ENCODE measurements at regions not wholly inside any gene's neighbourhood (a gene's known extent, or its start where the extent isn't known, plus 50 kb on each side); places are given as distances from the start of the nearest gene placed in this dataset.

DNA sequence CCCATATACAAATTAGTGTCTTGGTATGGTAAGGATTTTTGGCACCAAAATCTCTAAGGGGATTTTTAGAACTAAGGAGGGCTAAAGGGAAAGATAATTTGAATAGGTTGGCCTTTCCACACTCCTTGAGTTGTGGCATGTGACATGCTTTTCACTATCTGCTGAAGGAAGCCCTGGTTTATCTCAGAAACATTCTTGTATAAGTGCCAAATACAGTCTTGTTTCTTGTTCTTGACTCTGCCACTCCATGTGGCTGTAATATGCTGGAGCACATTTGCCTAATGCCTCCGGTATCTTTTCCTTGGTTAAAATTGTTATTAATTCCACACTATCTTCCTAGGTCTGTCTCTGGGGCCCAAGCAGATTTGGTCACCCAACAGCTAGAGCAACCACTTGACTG, 457.0 kb downstream of the USP25 start (continued):
- TF ChIP-seq, protein P1, sequence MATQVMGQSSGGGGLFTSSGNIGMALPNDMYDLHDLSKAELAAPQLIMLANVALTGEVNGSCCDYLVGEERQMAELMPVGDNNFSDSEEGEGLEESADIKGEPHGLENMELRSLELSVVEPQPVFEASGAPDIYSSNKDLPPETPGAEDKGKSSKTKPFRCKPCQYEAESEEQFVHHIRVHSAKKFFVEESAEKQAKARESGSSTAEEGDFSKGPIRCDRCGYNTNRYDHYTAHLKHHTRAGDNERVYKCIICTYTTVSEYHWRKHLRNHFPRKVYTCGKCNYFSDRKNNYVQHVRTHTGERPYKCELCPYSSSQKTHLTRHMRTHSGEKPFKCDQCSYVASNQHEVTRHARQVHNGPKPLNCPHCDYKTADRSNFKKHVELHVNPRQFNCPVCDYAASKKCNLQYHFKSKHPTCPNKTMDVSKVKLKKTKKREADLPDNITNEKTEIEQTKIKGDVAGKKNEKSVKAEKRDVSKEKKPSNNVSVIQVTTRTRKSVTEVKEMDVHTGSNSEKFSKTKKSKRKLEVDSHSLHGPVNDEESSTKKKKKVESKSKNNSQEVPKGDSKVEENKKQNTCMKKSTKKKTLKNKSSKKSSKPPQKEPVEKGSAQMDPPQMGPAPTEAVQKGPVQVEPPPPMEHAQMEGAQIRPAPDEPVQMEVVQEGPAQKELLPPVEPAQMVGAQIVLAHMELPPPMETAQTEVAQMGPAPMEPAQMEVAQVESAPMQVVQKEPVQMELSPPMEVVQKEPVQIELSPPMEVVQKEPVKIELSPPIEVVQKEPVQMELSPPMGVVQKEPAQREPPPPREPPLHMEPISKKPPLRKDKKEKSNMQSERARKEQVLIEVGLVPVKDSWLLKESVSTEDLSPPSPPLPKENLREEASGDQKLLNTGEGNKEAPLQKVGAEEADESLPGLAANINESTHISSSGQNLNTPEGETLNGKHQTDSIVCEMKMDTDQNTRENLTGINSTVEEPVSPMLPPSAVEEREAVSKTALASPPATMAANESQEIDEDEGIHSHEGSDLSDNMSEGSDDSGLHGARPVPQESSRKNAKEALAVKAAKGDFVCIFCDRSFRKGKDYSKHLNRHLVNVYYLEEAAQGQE (IDR thresholded peaks at IDR 0.05; ENCODE audit: unreplicated experiment): no peak
- TF ChIP-seq JUNB (IDR thresholded peaks at IDR 0.05; ENCODE audit: unreplicated experiment): no peak
- no peak for TF ChIP-seq POLR2AphosphoS5 (IDR thresholded peaks at IDR 0.05; ENCODE audit: low read depth)
- no peak for TF ChIP-seq ZNF114 (CRISPR knock-in tag; IDR thresholded peaks at IDR 0.05)
- no peak for TF ChIP-seq ZNF331 (CRISPR knock-in tag; IDR thresholded peaks at IDR 0.05; ENCODE audit: low read depth)

DNA sequence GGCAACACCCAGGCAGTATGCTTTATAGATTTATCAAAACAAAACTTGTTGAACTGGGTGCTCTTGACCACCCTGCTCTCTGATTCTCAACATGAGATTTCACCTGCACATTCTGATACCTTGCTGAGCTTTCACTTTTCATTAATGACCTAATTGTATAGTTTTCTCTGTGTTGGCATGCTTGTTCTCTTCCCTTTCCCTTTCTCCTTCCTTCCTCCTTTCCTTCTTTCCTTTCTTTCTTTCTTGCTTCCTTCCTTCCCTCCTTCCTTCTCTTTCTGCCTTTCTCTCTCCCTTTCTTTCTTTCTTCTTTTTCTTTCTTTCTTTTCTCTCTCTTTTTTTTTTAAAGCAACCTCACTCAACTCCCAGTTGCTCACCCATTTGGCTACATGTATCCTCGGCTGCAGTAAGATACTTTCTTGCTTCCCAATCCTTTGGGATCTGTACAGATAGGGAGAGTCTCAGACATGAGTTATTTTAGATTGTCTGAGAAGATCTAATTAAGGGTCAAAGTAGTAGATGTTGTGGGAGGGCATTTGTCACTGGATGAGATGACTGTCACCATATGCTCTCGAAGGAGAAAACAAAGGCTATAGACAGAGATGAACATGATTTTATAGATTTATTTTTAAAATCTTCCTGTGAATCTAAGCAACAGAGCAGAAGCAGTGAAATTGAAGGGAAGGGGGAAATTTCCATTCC, 458.0 kb downstream of the USP25 start:
- Histone ChIP-seq H3F3A (replicated peaks; ENCODE audit: low read depth) (no peaks in the 10 kb centered on the region), H4K20me1 (replicated peaks; ENCODE audit: insufficient read depth) (no peaks in the 10 kb centered on the region), H3K36me3 (ENCODE audit: insufficient read depth) (no peaks in the 10 kb centered on the region), H3K79me2 (replicated peaks; ENCODE audit: insufficient read depth) (no peaks in the 10 kb centered on the region), H3K4me3 (no peak overlapping the region), H3K4me2 (no peak overlapping the region), H3K9me2 (ENCODE audit: insufficient read depth) (no peaks in the 10 kb centered on the region), H3K27me3 (ENCODE audit: insufficient read depth) (no peaks in the 10 kb centered on the region), H3K4me1 (ENCODE audit: insufficient read depth) (no peaks in the 10 kb centered on the region; the same call in 1 of the 2 replicates), H3K27ac (ENCODE audit: low read depth) (no peak overlapping the region), H2AFZ (no peak overlapping the region)
- H3K9me3 Mint-ChIP-seq: no peaks in the 10 kb centered on the region; the same call in 2 of the 3 replicates
- H3K27me3 Mint-ChIP-seq (ENCODE audit: insufficient read depth, low read depth, poor library complexity): peaks cover 2% of the 10 kb centered on the region
- no peak for ATAC-seq
- peaks cover 7% of the 10 kb centered on the region; the same call in 2 of the 3 replicates for H3K4me1 Mint-ChIP-seq
- H3K27ac Mint-ChIP-seq: no peak overlapping the region
- no peaks in the 10 kb centered on the region for H3K36me3 Mint-ChIP-seq (ENCODE audit: low read depth)
- TF ChIP-seq NANOG (IDR thresholded peaks at IDR 0.05; ENCODE audit: borderline replicate concordance) (no peak), ZNF331 (CRISPR knock-in tag; IDR thresholded peaks at IDR 0.05; ENCODE audit: low read depth) (no peak), ZNF114 (CRISPR knock-in tag; IDR thresholded peaks at IDR 0.05) (no peak), CREB1 (CRISPR knock-in tag; IDR thresholded peaks at IDR 0.05; ENCODE audit: low read depth) (no peak), POLR2AphosphoS5 (IDR thresholded peaks at IDR 0.05; ENCODE audit: low read depth) (no peak)
- TF ChIP-seq, protein P2, sequence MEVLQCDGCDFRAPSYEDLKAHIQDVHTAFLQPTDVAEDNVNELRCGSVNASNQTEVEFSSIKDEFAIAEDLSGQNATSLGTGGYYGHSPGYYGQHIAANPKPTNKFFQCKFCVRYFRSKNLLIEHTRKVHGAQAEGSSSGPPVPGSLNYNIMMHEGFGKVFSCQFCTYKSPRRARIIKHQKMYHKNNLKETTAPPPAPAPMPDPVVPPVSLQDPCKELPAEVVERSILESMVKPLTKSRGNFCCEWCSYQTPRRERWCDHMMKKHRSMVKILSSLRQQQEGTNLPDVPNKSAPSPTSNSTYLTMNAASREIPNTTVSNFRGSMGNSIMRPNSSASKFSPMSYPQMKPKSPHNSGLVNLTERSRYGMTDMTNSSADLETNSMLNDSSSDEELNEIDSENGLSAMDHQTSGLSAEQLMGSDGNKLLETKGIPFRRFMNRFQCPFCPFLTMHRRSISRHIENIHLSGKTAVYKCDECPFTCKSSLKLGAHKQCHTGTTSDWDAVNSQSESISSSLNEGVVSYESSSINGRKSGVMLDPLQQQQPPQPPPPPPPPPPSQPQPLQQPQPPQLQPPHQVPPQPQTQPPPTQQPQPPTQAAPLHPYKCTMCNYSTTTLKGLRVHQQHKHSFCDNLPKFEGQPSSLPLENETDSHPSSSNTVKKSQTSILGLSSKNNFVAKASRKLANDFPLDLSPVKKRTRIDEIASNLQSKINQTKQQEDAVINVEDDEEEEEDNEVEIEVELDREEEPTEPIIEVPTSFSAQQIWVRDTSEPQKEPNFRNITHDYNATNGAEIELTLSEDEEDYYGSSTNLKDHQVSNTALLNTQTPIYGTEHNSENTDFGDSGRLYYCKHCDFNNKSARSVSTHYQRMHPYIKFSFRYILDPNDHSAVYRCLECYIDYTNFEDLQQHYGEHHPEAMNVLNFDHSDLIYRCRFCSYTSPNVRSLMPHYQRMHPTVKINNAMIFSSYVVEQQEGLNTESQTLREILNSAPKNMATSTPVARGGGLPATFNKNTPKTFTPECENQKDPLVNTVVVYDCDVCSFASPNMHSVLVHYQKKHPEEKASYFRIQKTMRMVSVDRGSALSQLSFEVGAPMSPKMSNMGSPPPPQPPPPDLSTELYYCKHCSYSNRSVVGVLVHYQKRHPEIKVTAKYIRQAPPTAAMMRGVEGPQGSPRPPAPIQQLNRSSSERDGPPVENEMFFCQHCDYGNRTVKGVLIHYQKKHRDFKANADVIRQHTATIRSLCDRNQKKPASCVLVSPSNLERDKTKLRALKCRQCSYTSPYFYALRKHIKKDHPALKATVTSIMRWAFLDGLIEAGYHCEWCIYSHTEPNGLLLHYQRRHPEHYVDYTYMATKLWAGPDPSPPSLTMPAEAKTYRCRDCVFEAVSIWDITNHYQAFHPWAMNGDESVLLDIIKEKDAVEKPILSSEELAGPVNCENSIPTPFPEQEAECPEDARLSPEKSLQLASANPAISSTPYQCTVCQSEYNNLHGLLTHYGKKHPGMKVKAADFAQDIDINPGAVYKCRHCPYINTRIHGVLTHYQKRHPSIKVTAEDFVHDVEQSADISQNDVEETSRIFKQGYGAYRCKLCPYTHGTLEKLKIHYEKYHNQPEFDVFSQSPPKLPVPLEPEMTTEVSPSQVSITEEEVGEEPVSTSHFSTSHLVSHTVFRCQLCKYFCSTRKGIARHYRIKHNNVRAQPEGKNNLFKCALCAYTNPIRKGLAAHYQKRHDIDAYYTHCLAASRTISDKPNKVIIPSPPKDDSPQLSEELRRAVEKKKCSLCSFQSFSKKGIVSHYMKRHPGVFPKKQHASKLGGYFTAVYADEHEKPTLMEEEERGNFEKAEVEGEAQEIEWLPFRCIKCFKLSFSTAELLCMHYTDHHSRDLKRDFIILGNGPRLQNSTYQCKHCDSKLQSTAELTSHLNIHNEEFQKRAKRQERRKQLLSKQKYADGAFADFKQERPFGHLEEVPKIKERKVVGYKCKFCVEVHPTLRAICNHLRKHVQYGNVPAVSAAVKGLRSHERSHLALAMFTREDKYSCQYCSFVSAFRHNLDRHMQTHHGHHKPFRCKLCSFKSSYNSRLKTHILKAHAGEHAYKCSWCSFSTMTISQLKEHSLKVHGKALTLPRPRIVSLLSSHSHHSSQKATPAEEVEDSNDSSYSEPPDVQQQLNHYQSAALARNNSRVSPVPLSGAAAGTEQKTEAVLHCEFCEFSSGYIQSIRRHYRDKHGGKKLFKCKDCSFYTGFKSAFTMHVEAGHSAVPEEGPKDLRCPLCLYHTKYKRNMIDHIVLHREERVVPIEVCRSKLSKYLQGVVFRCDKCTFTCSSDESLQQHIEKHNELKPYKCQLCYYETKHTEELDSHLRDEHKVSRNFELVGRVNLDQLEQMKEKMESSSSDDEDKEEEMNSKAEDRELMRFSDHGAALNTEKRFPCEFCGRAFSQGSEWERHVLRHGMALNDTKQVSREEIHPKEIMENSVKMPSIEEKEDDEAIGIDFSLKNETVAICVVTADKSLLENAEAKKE (CRISPR knock-in tag; IDR thresholded peaks at IDR 0.05): no peak
- no peak for DNase-seq (ENCODE audit: low spot score)
- no peak overlapping the region for H3K4me3 Mint-ChIP-seq

Measured in GM23338 (cell line).